Fibroblast of the aortic adventitia (primary cell): ENCODE measurements at regions not wholly inside any gene's neighbourhood (a gene's known extent, or its start where the extent isn't known, plus 50 kb on each side); places are given as distances from the start of the nearest gene placed in this dataset.
A peak's percentile ranks its signal among the peaks of the same experiment; 100 is the strongest.

Source experiments
- DNase-seq: peaks from one replicate; pipeline ENCODE4 v3.0.0-alpha.2; 2010; ENCODE audit warnings: low read depth
- H3K4me3 ChIP-seq: 2 replicates; pipeline ENCODE4 v1.5.1; 2011; ENCODE audit warnings: low read depth, mild to moderate bottlenecking, control low read depth, low read length, moderate library complexity
- TF ChIP-seq, protein P1 (sequence below): IDR thresholded peaks from 2 replicates; pipeline ENCODE4 v1.5.1; 2011; ENCODE audit warnings: mild to moderate bottlenecking, low read length, control low read depth, inconsistent platforms; ENCODE audit not compliant: insufficient read depth

DNA sequence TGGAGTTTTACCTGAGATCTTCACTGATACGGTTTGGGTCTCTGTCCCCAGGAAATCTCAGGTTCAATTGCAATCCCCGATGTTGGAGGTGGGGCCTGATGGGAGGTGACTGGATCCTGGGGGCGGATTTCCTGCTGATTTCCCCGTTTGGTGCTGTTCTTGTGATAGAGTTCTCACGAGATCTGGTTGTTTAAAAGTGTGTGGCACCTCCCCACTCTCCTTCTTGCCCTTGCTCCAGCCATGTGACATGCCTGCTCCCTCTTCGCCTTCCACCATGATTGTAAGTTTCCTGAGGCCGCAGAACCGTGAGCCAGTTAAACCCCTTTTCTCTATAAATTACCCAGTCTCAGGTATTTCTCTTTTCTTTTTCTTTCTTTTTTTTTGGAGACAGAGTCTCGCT, 126.4 kb upstream of the SLC45A1 start:
- TF ChIP-seq, protein P1, sequence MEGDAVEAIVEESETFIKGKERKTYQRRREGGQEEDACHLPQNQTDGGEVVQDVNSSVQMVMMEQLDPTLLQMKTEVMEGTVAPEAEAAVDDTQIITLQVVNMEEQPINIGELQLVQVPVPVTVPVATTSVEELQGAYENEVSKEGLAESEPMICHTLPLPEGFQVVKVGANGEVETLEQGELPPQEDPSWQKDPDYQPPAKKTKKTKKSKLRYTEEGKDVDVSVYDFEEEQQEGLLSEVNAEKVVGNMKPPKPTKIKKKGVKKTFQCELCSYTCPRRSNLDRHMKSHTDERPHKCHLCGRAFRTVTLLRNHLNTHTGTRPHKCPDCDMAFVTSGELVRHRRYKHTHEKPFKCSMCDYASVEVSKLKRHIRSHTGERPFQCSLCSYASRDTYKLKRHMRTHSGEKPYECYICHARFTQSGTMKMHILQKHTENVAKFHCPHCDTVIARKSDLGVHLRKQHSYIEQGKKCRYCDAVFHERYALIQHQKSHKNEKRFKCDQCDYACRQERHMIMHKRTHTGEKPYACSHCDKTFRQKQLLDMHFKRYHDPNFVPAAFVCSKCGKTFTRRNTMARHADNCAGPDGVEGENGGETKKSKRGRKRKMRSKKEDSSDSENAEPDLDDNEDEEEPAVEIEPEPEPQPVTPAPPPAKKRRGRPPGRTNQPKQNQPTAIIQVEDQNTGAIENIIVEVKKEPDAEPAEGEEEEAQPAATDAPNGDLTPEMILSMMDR = no peak
- DNase-seq = no peak
- H3K4me3 ChIP-seq = no peak overlapping the region

DNA sequence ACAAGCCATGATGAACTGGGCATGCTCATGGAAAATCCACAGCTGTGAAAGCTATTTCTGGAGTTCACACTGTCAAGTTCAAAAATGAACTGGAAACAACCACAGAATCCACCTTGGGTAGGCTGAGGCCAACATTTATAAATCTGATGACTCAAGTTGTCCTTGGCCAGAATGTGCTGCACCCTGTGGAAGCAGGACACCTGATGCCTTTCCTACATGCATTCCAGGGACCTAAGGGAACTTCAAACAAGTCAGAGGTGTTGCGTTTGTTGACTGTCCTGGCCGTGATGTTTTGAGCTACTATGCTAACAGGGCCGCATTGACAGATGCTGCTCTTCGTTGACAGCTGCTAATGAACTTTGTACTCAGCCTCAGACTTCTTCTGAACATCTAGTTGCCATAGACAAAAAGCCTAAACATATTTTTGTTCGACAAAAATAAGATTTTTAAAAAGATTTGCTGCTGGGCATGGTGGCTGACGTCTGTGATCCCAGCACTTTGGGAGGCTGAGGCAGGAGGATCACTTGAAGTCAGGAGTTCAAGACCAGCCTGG, 127.9 kb upstream of the SLC45A1 start:
- DNase-seq = peak; percentile 48
- TF ChIP-seq, protein P1 = no peak
- H3K4me3 ChIP-seq = no peak overlapping the region

DNA sequence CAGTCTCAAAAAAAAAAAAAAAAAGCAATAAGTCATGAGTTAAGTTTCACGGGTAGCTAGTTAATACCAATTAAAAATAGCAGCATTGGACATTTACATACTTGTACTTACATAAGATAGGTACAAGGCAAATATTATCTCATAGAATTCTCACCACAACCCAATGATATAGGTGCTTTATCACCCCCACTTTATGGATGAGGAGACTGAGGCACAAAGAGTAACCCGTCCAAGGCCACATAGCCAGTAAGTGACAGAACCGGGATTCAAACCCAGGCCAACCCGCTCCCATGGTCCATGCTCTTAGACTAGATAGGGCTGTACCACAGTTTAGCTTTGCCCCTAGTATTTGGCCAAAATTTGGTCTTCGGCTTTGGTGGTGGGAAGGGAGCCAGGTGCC, 132.5 kb upstream of the SLC45A1 start:
- DNase-seq = no peak
- TF ChIP-seq, protein P1 = no peak
- no peak overlapping the region for H3K4me3 ChIP-seq

DNA sequence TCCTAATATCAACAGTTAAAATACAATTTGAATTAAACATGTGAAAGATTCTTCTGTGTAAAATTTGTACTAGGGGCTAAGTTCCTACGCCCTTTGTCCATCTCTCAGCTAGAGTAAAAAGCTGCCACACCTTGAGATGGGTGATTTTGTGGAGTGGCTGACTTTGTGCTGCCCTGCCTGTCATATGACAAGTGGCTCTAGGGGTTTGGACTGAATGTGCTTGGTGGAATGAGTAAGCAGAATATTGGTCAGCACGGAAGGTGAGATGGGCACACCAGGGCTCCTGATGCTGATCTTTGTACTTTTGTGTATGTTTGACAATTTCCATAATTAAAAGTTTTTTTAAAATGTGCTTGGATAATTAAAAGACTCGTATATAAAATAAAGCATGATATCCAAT, 133.6 kb upstream of the SLC45A1 start:
- DNase-seq = no peak
- no peak overlapping the region for H3K4me3 ChIP-seq
- TF ChIP-seq, protein P1 = no peak

DNA sequence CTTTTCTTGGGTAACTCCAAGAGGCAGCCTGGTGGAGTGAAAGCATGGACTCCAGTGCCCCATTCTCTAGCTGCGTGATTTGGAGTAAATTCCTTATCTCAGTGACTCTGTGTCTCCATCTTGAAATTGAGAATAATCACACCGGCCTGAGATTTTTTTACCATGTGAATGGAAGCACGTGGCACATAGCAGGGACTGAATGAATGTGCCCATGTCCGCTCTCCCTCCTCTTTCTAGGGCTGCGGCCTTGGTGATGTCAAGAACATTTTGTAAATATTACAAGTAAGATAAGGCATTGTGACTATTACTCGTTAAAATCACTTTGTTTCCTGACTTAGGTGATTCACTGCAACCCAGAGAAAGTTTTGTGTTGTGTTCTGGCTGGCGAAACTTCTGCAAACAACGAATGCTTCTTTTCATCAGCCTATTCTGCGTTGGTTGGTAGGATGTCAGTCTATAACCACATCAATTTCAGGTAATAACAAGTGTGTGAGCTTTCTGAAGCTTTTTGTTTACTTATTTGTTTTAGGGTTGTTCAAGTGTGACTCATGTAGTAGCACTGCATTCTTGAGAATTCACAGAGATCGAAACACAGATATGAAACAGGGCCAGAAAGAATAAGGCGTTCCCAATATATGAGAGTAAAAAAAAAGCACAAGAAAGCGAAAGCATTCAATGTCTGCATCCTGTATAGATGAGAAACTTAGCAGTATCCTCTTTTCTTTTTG, 135.7 kb upstream of the SLC45A1 start:
- no peak overlapping the region for H3K4me3 ChIP-seq
- peak; percentile 80 for DNase-seq

DNA sequence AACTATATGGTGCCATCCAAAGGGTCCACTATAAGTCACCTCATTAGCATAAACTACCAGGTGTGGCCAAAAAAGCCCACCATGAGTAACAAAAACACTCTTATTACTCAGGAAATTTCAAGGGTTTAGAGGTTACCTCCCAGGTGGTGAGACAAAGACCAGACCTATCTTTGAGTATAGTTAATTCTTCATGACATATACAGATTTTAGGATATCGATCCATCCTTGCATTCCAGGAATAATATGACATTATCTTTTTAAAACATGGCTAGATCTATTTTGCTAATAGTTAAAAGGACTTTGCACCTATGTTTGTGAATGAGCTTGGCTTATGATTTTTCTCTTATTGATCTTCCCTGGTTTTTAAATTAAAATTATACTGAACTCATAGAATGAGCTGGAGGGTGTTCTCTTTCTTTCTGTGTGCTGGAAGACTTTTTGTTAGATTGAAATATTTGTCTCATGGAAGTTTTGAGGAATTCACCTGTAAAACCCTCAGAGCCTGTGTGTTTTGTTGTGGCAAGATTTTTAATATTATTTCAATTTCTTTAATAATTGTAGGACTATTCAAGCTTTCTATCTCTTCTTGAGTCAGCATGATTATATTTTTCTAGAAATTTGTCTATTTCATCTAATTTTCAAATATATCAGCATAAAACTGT, 138.7 kb upstream of the SLC45A1 start:
- H3K4me3 ChIP-seq = no peak overlapping the region
- TF ChIP-seq, protein P1 = no peak
- DNase-seq = no peak

More for the DNA sequence above, 135.7 kb upstream of the SLC45A1 start:
- TF ChIP-seq, protein P1 = no peak
